AG08395 (cell line): ENCODE measurements at regions not wholly inside any gene's neighbourhood (a gene's known extent, or its start where the extent isn't known, plus 50 kb on each side); places are given as distances from the start of the nearest gene placed in this dataset.

Source experiments
- DNase-seq: peaks from one replicate; pipeline ENCODE4 v3.0.0; 2012; ENCODE audit warnings: mixed read lengths, low spot score

DNA sequence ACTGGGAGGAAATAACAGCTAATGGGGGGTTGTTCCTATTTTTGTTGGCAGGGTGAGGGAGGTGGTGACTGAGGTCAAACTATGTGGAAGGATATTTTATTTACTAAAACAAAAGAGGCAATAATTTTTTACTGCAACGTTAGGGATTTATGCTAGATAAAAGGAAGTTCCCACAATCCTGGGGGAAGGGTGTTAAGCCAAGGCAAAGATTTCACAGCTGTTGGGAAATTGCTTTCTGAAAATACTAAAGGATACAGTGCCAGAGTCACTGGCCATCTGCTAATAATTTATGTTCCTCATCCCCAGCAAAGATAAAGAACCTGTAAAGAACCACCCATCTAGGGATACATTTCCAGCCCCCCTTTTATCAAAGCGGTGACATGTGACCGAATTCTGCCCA is 756.0 kb upstream of the RBFOX1 start:
- DNase-seq = no peak

- no peak for DNase-seq
Observed at GRCh38 chr16:6576113-6576512, 756.5 kb upstream of the RBFOX1 start.

DNA sequence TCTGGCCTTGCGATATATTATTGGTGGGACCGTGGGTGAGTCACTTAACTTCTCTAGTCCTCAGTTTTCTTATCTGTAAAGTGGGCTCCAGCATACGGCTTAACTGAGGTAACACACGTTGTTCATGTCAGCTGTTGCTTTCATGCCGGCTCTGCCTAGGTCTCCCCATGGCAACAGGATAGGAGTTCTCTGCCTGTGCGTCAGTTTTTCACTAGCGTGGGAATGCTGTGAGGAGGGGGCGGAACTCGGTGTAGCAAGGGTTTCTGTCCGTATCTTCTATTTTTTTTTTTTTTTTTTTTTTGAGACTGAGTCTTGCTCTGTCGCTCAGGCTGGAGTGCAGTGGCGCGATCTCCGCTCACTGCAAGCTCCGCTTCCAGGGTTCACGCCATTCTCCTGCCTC is 758.5 kb upstream of the RBFOX1 start:
- no peak for DNase-seq

GRCh38 chr16:6573577-6573976 is 759.1 kb upstream of the RBFOX1 start:
- DNase-seq = no peak

DNA sequence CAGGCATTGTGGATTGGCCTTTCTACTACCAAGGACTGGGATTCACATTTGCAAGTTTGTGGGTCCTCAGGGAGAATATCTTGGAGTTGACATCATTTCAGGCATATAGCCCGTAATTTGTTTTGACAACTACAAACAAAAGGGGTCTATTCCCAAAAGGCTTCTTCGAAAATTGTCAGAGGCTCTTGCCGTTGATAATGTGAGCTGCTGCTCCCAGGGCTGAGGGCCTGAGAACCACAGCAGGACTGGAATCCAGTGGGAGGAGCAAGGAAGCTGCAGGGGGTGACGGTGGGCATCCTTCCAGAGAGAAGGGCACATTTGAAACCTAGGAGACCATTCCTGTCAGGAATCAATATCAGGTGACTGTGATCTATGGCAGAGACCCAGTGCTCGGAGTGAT is 761.6 kb upstream of the RBFOX1 start:
- DNase-seq = no peak

GRCh38 chr16:6570530-6570929 is 762.1 kb upstream of the RBFOX1 start:
- no peak for DNase-seq

DNA sequence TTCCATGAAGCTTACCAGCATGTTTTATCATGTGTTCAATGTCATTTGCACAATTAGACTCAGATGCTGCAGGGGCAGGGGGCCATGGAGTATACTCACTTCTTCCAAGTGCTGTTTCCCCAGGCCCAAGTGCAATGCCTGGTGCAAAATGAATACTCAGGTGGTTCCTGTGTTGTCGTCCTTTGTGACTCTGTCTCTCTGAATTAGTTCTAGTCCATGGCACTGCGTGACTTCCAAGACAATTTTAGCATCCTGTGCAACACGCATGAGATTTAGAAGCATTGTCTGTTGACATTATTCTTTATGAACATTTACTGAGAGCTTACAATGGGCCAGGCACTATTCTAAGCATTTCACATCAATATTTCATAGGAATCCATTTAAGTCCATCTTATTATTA is 769.7 kb upstream of the RBFOX1 start:
- DNase-seq = no peak

DNA sequence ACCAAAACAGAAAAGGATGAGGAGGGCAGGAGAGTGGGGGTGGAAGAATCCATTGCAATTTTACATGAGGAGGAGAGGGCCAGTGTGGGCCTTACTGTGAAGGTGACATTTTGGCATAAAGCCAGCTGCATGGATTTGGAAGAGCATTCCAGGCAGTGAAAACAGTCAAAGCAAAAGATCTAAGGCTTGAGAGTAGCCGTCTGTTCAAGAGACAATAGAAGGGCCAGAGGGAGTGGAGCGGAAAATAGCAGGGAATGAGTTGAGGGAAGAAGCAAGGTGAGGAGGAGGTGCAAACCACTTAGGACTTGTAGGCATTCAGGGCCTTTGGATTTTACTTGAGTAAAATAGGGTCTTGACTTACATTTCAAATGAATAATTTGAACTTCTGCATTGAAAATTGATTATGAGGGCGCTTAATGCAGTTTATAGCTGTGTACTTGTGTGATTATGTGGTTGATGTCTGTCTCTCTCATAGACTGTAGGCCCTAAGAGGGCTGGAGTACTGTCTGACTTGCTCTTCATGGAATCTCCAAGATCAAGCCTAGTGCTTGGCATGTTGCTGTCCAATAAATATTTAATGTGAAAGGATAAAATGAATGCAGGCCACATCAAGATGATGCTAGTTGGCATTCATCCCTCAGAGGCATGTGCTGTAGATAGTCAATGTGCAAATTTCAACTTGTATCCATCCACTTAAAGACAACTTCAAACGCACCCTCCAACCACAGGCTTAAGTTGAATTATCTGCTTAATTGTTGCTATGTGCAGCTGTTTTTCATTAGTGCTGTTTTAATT is 772.1 kb upstream of the RBFOX1 start:
- no peak for DNase-seq

DNA sequence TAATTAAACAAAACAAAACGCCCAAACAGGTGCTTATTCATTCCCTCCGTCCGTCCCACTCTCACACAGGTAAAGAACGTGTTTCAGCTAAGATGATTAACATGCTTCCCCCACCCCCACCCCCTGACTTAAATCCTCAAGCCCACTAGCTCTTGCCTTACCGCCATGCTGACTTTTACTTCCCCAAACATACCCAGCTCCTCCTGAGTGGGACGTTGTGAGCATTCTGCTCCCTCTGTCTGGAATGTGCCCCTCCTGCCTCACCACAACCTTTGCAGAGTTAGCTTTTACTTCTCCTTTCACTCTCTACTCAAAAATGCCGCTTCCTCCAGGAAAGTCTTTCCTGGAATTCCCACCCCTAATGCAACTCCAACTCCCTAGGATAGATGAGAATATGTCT is 774.0 kb upstream of the RBFOX1 start:
- no peak for DNase-seq

- DNase-seq = no peak
Observed at GRCh38 chr16:6558126-6558525, 774.5 kb upstream of the RBFOX1 start.

GRCh38 chr16:6557353-6558023 is 775.2 kb upstream of the RBFOX1 start:
- DNase-seq = no peak

- DNase-seq = no peak
Observed at GRCh38 chr16:6549415-6549814, 783.2 kb upstream of the RBFOX1 start.

- no peak for DNase-seq
Observed at GRCh38 chr16:6548507-6548906, 784.1 kb upstream of the RBFOX1 start.

DNA sequence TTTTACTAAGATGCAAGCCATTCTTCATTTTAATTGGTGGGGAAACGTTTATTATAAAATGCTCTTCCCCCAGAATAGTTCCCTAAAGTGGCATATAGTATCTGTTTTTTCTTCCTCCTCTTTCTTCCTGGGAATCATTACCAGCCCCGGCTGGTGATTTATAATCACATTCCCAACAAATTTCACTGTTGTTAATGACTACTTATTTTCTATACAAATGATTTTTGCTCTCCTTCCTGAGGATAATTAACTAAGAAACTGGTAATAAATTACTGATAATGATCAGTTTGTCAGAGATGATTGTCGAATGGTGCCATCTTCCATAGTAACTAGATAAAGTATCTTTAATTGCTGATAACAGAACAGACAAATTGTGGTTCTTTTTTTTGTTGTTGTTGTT is 785.5 kb upstream of the RBFOX1 start:
- no peak for DNase-seq

DNA sequence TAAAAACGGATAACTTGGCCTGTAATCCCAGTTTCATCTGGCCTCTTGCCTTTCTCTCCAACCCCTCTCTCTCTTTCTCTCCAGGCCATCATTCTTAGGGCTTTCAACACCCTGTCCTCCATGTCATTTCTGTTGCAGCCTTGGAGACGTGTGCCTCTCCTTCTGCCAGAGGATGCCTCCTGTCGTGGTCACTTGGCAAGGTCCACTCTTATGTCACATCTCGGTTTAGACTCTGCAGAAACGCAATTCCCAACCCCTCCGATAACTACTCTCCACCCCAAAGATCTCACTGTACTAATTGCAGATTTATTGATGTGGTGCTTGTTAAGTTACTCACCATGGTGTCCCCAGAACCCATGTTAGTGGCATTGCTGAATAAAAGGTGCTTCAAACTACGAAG is 787.3 kb upstream of the RBFOX1 start:
- DNase-seq = no peak

DNA sequence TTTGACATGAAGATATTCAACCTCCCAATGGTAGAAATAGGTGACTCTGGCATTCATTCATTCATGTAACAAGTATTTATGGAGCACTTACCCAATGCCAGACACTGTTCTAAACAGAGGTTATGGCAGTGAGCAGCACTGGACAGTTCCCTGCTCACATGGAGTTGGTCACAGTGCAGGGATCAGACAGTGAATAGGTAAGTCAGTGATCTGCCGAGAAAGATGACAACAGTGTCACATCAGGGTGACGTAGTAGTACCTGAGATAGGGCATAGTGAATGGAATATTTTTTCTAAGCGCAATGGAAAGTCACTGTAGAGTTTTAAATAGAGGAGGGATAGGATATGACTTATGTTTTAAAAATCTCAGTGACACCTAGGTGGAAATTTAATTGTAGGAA is 791.4 kb upstream of the RBFOX1 start:
- DNase-seq = no peak

DNA sequence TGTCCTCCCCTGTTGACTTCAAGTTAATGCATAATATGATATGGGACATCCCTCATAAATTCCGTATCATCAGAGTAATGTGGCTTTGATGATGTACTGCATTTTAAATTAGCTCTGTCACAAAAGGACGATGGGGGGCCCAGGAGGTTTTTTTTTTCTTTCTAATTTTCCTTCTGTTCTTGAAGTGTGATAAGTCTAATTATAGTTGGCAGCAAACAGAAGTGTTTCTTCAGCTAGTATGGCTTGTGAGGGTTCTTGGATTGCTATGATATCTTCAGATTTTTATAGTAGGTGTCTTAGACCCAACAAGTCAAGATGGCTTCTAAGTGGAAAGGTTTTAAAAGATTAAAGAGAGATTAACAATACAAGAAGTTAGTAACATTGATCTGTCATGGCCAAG is 796.2 kb upstream of the RBFOX1 start:
- no peak for DNase-seq

- DNase-seq = no peak
Observed at GRCh38 chr16:6531067-6531466, 801.6 kb upstream of the RBFOX1 start.

DNA sequence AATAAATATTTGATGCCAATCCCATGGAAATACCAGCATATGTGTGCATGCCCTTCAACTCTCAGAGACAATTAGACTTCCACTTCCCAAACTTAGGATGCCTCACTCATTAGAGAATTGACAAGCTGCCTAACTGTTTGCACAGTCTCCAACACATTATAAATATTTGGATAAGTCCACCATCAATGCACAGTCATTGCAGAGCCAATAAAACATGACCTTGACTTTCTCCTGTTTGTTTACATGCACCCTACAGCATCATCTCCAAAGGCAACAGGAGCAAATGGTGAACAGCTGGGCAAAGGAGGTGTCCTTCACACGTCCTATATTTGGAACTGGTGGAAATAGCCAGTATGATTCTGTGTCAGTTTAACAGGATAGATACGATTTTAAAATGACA is 804.4 kb upstream of the RBFOX1 start:
- no peak for DNase-seq

- DNase-seq = no peak
Observed at GRCh38 chr16:6527646-6528045, 805.0 kb upstream of the RBFOX1 start.

- DNase-seq = no peak
Observed at GRCh38 chr16:6524501-6524900, 808.1 kb upstream of the RBFOX1 start.

GRCh38 chr16:6517020-6517720 is 815.5 kb upstream of the RBFOX1 start:
- DNase-seq = no peak

- DNase-seq = no peak
Observed at GRCh38 chr16:6512512-6512911, 820.1 kb upstream of the RBFOX1 start.
